B cell (primary cell): ENCODE measurements at regions not wholly inside any gene's neighbourhood (a gene's known extent, or its start where the extent isn't known, plus 50 kb on each side); places are given as distances from the start of the nearest gene placed in this dataset.

Experiments used
- ATAC-seq: fragments of 200-7000 bp; cut with Tn5 transposase; one replicate; pipeline ENCODE4 v1.10.0; 2021; ENCODE audit warnings: low read depth, mild to moderate bottlenecking, moderate number of reproducible peaks, moderate library complexity
- CTCF ChIA-PET: fragments of 350-600 bp; sonication (Branson Sonifier 250); formaldehyde crosslinking; loops from one replicate; lab custom pipeline; 2021; ENCODE audit warnings: antibody characterized with exemption, inconsistent platforms; lab: Charles Lee
- POLR2A ChIA-PET: fragments of 350-600 bp; sonication (Branson Sonifier 250); formaldehyde crosslinking; loops from one replicate; lab custom pipeline; 2021; ENCODE audit warnings: antibody characterized with exemption; lab: Charles Lee
- DNase-seq: peaks from one replicate; pipeline ENCODE4 v3.0.0; 2013
- H2AFZ ChIP-seq: 2 replicates; pipeline ENCODE4 v1.6.1; 2012; ENCODE audit warnings: mild to moderate bottlenecking, low read depth, low read length; ENCODE audit not compliant: insufficient read depth, poor library complexity, severe bottlenecking
- H3K27ac ChIP-seq, 2 donors: 1 replicate in 1 of 2; 2 replicates in 1 of 2; pipeline ENCODE4 v1.5.1; 2012 to 2013; ENCODE audit warnings: low read length in 2 of 2, mild to moderate bottlenecking in 2 of 2, moderate library complexity in 1 of 2
- H3K27me3 ChIP-seq, 4 experiments: fragments of 200-600 bp in 1 of 4; sonication (generic) in 1 of 4; replicated peaks in 1 of 4; 1 replicate in 2 of 4; 2 replicates in 2 of 4; pipeline versions ENCODE4 v1.6.1 to v1.7.0; 2013 to 2016; ENCODE audit warnings: low read length in 3 of 4, mild to moderate bottlenecking in 2 of 4, mixed read lengths in 1 of 4, moderate library complexity in 1 of 4; ENCODE audit not compliant: insufficient read depth in 4 of 4, control insufficient read depth in 3 of 4; ENCODE audit errors: control extremely low read depth in 1 of 4
- H3K36me3 ChIP-seq, 2 experiments: replicated peaks in 1 of 2; 1 replicate in 1 of 2; 2 replicates in 1 of 2; pipeline versions ENCODE4 v1.6.1 to v1.7.1; 2013; ENCODE audit warnings: low read length in 1 of 2; ENCODE audit not compliant: insufficient read depth in 2 of 2, control insufficient read depth in 1 of 2; ENCODE audit errors: control extremely low read depth in 1 of 2, extremely low read depth in 1 of 2
- H3K4me1 ChIP-seq, 2 donors: fragments of 200-600 bp in 1 of 2; sonication (generic) in 1 of 2; 1 replicate in 1 of 2; 2 replicates in 1 of 2; pipeline versions ENCODE4 v1.5.1 to v1.6.1; 2013 to 2017; ENCODE audit warnings: low read length in 2 of 2; ENCODE audit not compliant: control insufficient read depth in 2 of 2, insufficient read depth in 2 of 2
- H3K4me2 ChIP-seq: replicated peaks from 2 replicates; pipeline ENCODE3; 2012; ENCODE audit warnings: mild to moderate bottlenecking, low read depth, low read length; ENCODE audit not compliant: poor library complexity, severe bottlenecking
- H3K4me3 ChIP-seq, 5 experiments: fragments of 200-600 bp in 1 of 5; sonication (generic) in 1 of 5; 1 replicate in 3 of 5; 2 replicates in 2 of 5; pipeline versions ENCODE4 v1.5.1 to v1.7.0; 2011 to 2016; ENCODE audit warnings: low read length in 4 of 5, mild to moderate bottlenecking in 4 of 5, low read depth in 2 of 5, control low read depth in 1 of 5, moderate library complexity in 1 of 5; ENCODE audit not compliant: insufficient read depth in 1 of 5; ENCODE audit errors: control extremely low read depth in 1 of 5, extremely low read depth in 1 of 5
- H3K79me2 ChIP-seq: fragments of 200-600 bp; sonication (generic); one replicate; pipeline ENCODE4 v1.6.0; 2016; ENCODE audit warnings: low read length; ENCODE audit not compliant: control insufficient read depth, insufficient read depth
- H3K9ac ChIP-seq: fragments of 200-600 bp; sonication (generic); 2 replicates; pipeline ENCODE4 v1.6.1; 2017; ENCODE audit warnings: mild to moderate bottlenecking, low read length, moderate library complexity
- H3K9me3 ChIP-seq, 3 donors: one replicate each; pipeline versions ENCODE4 v1.6.1 to v1.7.1; 2013; ENCODE audit warnings: low read length in 2 of 3; ENCODE audit not compliant: control insufficient read depth in 2 of 3, insufficient read depth in 1 of 3; ENCODE audit errors: control extremely low read depth in 1 of 3
- H4K20me1 ChIP-seq: 2 replicates; pipeline ENCODE4 v1.6.0; 2012; ENCODE audit warnings: mild to moderate bottlenecking, low read length; ENCODE audit not compliant: insufficient read depth, control insufficient read depth, poor library complexity, severe bottlenecking
- H3K27ac Mint-ChIP-seq: one replicate; pipeline ENCODE4 v1.8.0; 2021; ENCODE audit warnings: mixed read lengths
- H3K27me3 Mint-ChIP-seq: one replicate; pipeline ENCODE4 v1.8.0; 2021; ENCODE audit warnings: mixed read lengths
- H3K4me1 Mint-ChIP-seq: one replicate; pipeline ENCODE4 v1.8.0; 2021; ENCODE audit warnings: mixed read lengths
- H3K4me3 Mint-ChIP-seq: one replicate; pipeline ENCODE4 v1.8.0; 2021; ENCODE audit warnings: mixed read lengths
- H3K9me3 Mint-ChIP-seq: one replicate; pipeline ENCODE4 v1.8.0; 2022; ENCODE audit warnings: mixed read lengths; ENCODE audit not compliant: insufficient read depth
- CTCF ChIP-seq: fragments of 200-600 bp; IDR thresholded peaks from one replicate; pipeline ENCODE4 v1.8.0; 2022; ENCODE audit warnings: antibody characterized with exemption, mild to moderate bottlenecking
- EZH2 ChIP-seq: IDR thresholded peaks from 2 replicates; pipeline ENCODE4 v1.6.1; 2012; ENCODE audit warnings: borderline replicate concordance, low read depth, mild to moderate bottlenecking, moderate library complexity, low read length; ENCODE audit not compliant: insufficient read depth, poor library complexity, severe bottlenecking
- WGBS: methylation state at CpG from one replicate; pipeline ENCODE4 v1.1.5; 2013; ENCODE audit warnings: missing lambda C conversion rate; ENCODE audit not compliant: insufficient coverage; 5-methylcytosine and 5-hydroxymethylcytosine counted together
- intact Hi-C: fragments of 100-400 bp; cut with micrococcal nuclease; formaldehyde crosslinking; loops from one replicate; pipeline ENCODE4 v1.10.0; 2022

- peaks cover 0 to 16% (median 2%) of the 10 kb centered on the region in 4 experiments for H3K27me3 ChIP-seq
- peak overlapping the region; percentile 26 for H3K4me2 ChIP-seq
- H3K36me3 ChIP-seq = no peaks in the 10 kb centered on the region
- whole genome bisulfite sequencing = 43% methylated on average over 5 of the region's 9 CpGs
- no peaks in the 10 kb centered on the region for H3K9me3 Mint-ChIP-seq
- intact Hi-C loops = no loop called here
- H4K20me1 ChIP-seq = no peaks in the 10 kb centered on the region
- H3K4me3 ChIP-seq = no peak overlapping the region
- ATAC-seq = no peak
- H3K4me1 Mint-ChIP-seq = peaks cover 9% of the 10 kb centered on the region
- POLR2A ChIA-PET = no interaction called here
- no peak overlapping the region for H3K27ac Mint-ChIP-seq
- H3K27me3 Mint-ChIP-seq = peaks cover 36% of the 10 kb centered on the region
- H2AFZ ChIP-seq = peak overlapping the region; percentile 5
- TF ChIP-seq CTCF (no peak), EZH2 (no peak)
- H3K4me1 ChIP-seq = peaks cover 7 to 14% of the 10 kb centered on the region in 2 donors
- H3K9me3 ChIP-seq = no peaks in the 10 kb centered on the region
- H3K9ac ChIP-seq = no peak overlapping the region
- DNase-seq = peak; percentile 25
- H3K4me3 Mint-ChIP-seq = peak overlapping the region; percentile 46
- no peaks in the 10 kb centered on the region for H3K79me2 ChIP-seq
- CTCF ChIA-PET = no interaction called here
- H3K27ac ChIP-seq = no peak overlapping the region
Measured at GRCh38 chr9:708551-709432, 132.7 kb upstream of the DMRT1 start.
